GM19193 (cell line): ENCODE measurements at regions not wholly inside any gene's neighbourhood (a gene's known extent, or its start where the extent isn't known, plus 50 kb on each side); places are given as distances from the start of the nearest gene placed in this dataset.

Experiments
- POLR2A ChIP-seq: IDR thresholded peaks from 4 replicates; pipeline ENCODE4 v1.6.1; 2011; ENCODE audit not compliant: insufficient read depth, insufficient read length; ENCODE audit errors: extremely low read depth

DNA sequence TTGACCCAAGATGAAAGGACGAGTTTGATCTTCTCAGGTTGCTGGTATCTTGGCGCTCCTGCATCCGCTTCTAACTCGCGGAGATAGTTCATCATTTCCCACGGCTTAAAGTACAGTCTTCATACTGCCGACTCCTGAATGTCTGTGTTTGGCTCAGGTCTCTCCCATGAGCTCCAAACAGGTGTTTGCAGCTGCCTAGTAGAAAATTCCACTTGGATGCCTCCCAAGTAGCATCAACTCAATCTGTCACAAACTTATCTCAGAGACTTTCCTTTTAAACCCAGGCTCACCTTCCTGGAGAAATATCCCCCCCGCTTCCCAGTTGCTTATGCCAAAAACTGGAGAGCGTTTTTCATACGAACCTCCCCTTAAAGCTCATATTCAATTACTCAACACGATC is 986.5 kb downstream of the TBC1D22A start:
- no peak for TF ChIP-seq POLR2A

DNA sequence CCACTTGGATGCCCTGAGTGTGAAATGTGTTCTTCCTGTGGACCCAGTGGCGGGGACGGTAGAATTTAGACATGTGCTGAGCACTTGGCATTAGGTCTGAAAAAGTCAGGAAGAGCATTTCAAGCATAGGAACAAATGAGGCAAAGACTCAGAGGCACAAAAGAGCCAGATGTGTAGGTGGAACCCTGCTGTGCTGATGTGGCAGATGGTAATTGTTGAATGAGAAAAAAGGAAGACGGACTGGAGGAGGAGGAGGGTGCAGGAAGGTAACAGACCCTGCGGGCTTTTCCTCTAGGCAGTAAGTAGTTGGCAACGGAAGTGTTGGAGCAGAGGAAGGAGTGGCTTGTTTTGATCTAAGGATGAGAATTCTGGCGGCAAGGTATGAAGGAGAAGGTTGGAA is 985.8 kb downstream of the TBC1D22A start:
- TF ChIP-seq POLR2A = no peak

DNA sequence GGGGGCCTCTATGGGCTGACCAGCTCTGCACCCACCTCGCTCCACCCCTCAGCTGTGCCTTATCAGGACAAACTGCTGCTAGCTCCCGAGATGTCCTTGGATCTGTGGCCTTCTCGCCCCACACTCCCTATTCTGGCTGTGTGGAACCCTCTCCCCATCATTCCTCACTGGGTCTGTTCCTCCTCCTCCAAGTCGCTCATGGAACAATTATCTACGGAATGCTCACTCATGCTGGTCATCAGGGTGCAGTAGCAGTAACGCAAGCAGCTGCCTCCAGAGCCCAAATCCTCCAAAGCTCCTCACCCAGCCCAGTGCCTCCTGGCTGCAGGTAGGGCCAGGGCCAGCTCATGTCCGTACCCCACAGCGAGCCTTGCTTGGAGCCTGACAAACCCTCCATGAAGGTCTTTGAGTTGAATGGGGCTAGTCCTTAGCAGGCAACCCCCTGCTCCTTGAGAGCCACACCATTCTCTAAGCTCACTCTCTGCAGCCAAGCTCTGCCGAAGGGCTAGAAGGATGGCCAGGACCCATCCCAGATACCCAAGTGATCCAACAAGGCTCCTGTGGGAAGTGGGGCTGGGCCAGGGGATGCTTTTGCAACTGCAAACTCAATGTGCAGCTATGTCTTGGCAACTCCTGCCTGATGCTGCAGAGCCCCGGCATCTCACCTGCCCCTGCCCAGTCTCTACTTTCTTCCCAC is 977.8 kb downstream of the TBC1D22A start:
- no peak for TF ChIP-seq POLR2A

DNA sequence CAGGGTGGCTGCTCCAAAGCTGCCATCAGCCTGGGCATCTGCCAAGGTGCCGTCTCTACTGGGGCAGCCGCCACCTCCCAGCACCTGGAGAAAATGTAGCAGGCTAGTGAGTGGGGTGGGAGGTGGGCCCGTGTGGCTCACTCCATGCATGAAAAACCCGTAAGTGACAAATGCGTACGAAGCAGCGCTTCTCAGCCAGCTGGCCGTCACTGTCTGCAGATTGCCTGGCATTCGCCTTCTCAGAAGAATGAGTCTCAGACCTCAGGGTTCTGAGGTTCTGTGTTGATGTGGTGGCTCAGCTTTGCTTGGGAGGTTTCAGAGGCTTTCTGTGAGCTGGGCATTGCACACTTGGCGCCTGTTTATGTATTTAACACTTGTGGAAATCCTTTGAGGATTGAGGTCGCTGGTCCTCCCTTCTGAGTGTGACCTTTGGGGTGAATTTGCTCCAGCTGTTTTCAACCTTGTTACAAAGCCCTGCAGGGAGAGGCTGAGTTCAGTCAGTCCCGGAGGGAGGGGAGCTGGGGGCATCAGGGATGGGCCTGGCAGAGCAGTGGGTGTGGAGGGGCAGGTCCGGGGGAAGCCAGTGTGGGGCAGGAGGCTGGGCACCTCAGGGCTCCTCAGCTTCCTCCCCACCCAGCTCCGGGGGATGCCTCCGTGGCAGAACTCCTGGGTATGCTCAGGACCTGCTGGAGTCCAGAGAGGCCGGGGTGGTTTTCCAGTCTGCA is 977.0 kb downstream of the TBC1D22A start:
- TF ChIP-seq POLR2A = no peak

DNA sequence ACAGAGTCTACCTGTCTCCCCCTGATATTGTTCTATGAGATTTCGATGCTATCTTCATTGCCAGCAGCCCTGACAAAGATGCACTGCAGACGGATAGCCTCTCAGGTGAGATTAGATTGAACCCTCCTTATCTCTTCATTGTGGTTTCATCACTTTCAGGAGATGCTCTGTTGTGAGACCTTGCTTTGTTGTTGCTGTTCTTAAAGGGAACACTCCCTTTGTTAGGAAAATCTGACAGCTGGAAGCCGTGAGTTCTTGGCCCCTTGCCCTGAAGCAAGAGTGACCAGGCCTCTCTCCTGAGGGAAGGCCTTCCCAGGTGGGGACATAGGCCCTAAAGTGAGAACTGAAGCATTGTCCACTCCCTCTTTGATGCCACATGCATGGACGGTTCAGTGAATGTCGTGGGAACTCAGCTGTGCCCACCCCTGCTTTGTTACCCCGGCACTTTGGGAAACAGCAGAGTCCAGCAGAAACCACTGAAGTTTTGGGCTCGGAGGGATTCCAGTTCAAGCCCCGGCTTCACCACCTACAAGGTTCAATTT is 976.1 kb downstream of the TBC1D22A start:
- TF ChIP-seq POLR2A = no peak

DNA sequence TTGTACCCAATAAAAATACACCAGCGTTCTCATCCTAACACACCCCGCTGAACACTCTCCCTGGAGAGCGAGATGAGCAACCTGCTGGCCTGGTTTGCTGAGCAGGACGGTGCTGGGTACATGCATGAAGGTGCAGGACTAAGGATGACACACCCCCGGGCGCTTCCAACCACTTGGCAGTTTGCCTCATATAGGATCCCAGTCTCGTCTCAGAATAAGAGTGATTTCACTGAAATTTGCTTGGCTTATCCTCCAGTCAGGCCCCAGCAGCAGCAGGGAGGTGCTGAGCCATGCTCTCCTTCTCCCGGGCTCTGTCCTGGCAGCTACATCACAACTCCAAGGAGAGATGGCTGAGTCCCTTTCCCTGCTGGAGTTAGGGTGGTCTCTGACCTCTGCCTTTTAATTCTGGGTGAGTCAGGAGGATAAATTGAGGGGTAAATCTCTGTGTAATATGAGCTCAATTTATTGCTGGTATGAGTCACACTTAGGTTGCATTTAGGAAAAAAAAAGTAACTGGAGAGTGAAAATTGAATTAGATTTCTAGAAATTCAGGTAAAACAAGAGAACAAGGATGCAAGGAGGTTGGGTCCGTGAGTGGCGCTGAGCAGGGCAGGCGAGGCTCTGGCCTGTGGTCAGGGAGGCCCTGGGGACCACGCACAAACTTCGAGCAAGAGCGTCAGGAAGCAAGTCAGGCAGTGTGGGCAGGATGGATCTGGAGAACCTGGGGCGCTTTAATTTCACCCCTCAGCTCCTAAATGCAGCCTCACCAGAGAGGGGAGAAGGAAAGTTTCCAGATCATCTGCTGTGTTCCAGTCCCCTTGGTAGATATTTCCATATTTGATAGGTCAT is 974.0 kb downstream of the TBC1D22A start:
- TF ChIP-seq POLR2A = no peak

DNA sequence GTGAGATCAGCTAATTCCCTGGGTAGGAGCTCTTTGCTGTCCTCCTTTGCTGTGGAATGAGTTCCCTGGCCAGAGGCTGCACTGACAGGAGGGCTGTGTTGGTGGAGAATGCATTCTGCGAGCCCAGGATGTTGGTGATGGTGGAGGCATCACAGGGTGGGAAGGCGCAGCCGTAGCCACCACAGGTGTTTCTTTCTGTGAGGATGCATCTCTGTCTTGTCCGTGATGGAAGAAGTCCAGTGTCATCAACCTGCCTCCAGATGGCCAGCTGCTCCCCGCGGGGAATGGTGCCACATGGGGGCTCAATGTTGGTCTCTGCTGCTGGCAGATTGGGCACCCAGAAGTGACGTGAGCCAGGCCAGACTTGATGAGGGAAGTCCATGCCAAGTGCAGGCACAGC is 972.1 kb downstream of the TBC1D22A start:
- no peak for TF ChIP-seq POLR2A

DNA sequence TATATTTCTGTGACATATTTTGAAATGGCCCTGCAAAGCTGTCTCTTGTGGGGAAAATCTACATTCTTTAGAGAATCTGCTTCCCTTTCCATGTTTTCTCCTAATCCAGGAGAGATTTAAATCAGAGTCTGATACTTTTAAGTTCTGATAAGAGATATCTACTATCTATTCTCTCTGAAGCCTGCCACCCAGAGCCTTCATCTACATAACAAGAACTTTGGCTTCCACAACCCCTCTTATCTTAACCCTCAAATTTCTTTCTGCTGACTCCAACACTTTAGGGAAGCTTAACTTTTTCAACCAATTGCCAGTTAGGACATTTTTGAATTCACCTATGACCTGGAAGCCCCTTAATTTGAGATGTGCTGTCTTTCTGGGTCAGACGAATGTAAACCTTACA is 965.2 kb downstream of the TBC1D22A start:
- TF ChIP-seq POLR2A = no peak

DNA sequence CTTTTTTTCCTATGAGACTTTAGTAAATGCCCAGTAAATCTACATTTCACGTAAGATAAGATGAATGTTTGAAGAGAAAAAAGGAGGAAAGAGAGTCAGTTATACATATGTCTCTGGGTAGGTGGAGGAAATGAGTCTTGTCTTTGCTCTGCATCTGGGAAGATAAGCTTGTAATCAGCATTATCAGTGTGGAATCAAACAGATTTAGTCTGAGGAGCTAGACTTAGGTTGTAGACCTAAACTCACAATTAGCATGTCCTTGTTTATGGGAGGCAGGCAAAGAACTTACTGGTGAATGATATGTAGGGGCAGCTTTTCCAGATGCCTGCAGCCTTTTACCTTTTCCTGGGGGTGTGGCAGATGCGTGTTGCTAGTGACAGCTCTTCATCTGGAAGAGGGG is 962.3 kb downstream of the TBC1D22A start:
- no peak for TF ChIP-seq POLR2A

DNA sequence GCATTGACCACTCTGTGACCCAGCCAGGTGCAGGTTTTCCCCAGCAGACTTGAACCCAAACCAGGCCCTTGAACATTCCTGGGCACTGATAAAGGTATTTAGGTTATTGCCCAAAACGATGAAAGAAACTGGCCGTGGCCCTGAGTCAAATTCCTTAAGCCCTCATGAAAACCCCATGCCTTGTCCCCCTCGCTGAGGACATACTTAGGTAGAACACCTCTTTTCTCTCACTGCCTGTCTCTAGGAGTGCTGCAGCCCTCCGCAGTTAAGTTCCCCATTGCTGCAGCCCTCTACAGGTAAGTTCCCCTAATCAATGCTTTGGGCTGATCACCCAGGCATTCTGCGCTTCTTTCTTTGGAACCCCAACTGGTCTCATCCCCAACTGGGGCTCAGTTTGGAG is 961.6 kb downstream of the TBC1D22A start:
- no peak for TF ChIP-seq POLR2A

DNA sequence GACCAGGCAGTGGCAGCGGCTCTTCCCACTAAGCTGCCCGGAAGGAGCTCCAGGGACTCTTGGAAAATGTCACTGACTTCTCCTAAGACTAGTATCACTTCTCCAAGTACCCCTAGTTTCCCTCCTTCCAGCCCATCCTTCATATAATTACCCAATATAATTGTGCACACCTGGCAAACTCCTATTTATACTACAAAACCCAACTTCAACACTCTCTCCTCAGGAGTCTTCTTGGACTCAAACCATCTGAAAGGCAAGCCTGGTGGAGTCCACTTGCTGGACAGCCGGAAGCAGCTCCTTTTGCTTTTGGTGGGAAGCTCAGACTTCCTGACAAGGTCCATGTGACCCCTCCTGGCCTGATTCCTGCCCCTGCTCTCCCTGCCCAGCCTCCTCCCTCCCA is 955.9 kb downstream of the TBC1D22A start:
- no peak for TF ChIP-seq POLR2A

DNA sequence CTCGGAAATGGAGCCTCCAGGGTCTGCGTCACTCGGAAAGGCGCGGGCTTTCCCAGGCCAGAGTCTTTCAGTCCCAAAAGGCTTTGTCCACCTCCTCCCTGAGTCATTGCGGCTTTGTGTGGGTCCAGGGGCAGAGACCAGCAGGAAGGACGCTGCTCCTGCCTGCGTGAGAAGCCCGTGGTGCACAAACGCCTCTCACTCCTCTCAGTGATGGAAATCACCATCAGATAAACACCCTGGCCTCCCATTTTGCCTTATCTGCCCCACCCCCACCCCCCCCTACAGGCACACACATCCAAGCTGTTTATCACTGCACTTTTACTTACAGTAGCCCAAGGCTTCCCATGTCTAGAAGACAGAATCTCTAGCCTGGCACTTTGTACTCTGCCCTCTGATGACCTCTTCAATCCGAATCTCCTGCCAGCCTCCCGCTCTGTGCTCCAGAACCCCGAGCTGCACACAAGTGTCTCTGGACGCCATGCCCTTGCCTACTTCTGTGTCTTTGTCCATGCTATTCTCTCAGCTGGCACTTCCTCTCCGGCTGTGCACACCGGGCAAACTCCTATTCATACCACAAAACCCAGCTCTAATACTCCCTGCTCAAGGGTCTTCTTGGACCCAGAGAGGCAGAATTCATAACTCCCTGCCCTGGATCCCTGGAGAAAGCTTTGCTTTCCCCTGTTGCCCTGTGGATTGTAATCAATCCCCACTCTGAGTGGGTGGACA is 954.6 kb downstream of the TBC1D22A start:
- no peak for TF ChIP-seq POLR2A

DNA sequence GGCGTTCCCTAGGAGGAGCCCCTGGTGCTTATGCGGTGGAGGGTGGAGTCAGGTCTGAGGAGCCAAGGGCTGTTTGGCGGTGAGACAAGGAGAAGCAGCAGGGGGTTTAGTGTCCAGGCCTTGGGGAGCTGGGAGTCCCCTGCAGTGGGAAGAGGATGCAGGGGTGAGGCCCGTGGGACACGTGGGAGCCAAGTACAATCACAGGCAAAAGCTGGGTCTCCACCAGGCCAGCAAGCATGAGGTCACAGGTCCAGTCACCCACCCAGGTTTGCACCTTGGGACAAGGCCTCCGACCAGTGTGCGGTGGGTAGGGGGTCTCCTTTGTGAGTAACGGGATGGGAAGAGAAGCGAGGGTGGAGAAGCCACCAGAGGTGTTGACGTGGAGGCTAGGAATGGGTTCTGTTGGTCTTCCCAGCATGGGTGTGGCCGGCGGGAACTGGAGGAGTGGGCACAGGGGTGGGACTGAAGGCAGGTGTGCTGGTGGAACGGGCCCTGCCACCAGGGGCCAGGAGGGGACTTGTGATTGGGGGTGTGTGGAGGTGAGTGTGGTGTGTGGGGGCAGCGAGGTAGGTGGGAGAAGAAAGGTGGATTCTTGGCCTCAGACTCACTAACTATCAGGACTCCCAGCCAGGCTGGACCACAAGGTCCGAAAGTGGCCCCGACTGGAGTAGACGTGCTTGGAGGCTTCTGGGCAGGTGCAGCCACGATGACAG is 953.6 kb downstream of the TBC1D22A start:
- no peak for TF ChIP-seq POLR2A

DNA sequence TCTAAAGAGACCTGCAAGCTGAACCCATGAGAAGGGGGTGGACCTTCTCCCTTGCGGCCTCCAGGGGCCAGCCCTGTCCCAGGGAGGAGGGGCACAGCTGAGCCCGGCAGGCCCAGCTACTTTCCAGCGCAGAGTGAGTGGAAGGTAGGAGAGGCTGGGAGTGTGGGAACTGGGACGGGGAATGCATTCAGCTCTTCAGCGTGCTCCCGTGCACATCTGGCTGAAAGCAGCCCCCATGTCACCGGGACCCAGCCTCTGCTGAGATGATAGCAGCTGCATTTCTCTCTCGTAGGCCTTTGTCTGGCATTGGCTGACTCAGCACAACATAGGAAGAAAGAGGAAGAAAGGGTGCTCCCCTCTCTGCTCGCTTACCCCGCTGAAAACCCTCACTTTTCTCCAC is 951.5 kb downstream of the TBC1D22A start:
- no peak for TF ChIP-seq POLR2A
